RPMI7951 (cell line): ENCODE measurements at regions not wholly inside any gene's neighbourhood (a gene's known extent, or its start where the extent isn't known, plus 50 kb on each side); places are given as distances from the start of the nearest gene placed in this dataset.
A peak's percentile ranks its signal among the peaks of the same experiment; 100 is the strongest.
"Not testable (repeated sequence)": the region's sequence is repeated elsewhere in the genome, so short reads cannot be mapped to it uniquely, and the experiment has no call there.

Source experiments
- DNase-seq: peaks from one replicate; pipeline ENCODE4 v3.0.0-alpha.2; 2012; ENCODE audit warnings: low read depth

DNA sequence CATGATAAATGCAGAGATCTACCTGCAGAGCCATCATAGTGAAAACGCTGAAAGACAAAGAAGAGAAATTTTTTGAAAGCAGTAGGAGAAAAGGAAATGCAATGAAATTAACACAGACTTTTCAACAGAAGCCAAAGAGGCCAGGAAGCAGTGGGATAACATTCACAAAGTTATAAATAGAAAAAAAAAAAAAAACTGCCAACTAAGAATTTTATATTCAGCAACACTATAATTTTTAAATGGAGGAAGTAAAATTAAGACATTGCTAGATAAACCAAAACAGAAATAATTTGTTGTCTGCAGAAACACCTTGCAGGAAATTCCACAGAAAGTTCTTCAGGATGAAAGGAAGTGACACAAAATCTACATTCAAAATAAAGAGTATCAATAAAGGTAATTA is 591.5 kb upstream of the ID4 start:
- no peak for DNase-seq

GRCh38 chr6:19247181-19247580 is 590.0 kb upstream of the ID4 start:
- DNase-seq = not testable (repeated sequence)

- not testable (repeated sequence) for DNase-seq
These were observed 581.0 kb upstream of the ID4 start for GRCh38 chr6:19256123-19256522.

GRCh38 chr6:19261642-19262041 is 575.5 kb upstream of the ID4 start:
- no peak for DNase-seq

GRCh38 chr6:19268117-19268516 is 569.1 kb upstream of the ID4 start:
- no peak for DNase-seq

DNA sequence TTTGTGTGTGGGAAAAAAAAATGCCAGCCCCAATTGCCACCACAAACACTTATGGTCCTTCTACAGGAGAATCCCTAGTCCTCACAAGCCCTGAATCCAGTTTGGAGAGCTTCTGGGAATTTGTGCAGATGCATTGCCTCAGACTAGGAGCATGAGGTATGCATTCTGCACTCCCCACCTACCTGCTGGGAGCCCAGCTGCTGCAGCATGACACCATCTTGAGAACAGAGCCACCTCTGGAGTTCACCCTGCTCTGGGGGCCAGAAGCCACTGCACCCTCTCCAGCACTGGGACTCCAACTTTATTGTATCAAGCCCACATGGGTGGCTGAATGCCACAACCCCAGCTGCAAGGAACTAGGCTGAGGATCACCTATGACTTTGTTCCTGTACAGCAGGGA is 568.5 kb upstream of the ID4 start:
- no peak for DNase-seq

DNA sequence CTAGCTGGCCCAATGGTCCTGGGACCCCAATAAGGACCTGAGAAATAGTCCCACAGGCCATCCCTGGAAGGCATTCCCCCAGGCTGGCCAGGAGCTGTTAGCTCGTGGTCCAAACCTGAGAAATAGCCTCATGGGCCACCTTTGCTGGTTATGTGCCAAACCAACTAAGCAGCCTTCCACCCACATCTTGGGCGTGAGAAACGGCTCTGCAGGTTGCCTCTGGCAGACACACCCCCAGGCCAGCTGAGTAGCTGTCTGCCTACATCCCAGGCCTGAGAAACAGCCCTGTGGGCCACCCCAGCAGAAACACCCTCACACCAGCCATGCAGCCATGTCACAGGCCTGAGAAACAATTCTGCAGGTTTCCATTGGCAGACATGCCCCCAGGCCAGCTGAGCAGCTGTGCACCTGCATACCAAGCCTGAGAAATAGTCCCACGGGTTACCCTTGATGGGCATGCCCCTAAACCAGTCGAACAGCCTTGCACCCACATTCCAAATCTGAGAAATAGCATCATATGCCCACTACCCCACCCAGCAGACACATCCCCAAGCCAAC is 567.8 kb upstream of the ID4 start:
- no peak for DNase-seq

DNA sequence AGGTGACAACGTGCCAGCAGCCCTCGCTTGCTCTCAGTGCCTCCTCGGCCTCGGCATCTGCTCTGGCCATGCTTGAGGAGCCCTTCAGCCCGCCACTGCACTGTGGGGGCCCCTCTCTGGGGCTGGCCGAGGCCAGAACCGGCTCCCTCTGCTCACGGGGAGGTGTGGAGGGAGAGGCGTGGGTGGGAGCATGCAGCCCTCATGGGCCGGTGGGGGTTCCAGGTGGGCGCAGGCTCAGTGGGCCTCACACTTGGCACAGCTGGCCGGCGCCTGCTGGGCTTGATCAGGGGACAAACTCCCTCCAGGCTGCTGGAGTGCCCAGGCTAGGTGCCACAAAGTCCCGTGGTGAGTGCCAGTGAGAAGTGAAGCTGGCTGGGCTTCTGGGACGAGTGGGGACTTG is 566.6 kb upstream of the ID4 start:
- no peak for DNase-seq

- DNase-seq = no peak
These were observed 557.9 kb upstream of the ID4 start for GRCh38 chr6:19279273-19279684.

GRCh38 chr6:19287928-19288327 is 549.2 kb upstream of the ID4 start:
- DNase-seq = no peak

DNA sequence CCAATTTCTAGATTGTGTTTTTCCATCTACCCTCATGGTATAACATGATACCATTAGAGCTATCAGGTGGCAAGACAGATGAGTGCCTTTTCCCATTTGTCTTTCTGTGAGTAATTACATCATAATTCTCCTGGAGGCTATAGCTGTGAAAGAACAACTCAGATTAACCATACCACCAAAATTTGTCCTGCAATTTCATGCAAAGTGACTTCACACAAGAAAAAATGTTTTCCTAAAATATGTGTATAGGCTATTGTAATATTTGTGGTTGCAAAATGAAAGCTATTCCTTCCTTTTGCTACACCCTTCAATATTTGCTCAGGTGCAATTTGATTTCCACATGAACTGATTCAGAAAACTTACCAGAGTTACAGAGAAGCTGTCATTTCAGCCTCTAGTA is 547.7 kb upstream of the ID4 start:
- no peak for DNase-seq

- no peak for DNase-seq
These were observed 539.3 kb upstream of the ID4 start for GRCh38 chr6:19297880-19298279.

GRCh38 chr6:19298421-19298820 is 538.7 kb upstream of the ID4 start:
- DNase-seq = no peak

DNA sequence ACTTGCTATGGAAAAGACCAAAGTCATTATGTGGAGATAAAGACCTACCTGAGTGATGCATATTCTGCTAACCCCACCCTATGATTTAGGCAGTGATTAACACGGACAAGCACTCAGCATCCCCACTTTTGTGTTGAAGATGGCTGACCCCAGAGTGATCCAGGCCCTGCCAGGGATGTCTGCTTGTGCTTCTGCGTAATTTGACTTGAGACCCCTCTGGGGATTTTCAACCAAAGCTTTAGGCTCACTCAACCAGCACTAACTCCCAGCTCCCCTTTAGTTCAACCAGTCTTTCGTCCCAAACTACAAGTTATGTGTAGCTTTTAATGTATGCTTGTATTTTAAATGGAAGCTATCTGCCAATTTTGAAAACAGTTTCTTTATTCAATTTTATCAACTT is 538.0 kb upstream of the ID4 start:
- DNase-seq = no peak

GRCh38 chr6:19301980-19302379 is 535.2 kb upstream of the ID4 start:
- DNase-seq = no peak

- no peak for DNase-seq
These were observed 533.8 kb upstream of the ID4 start for GRCh38 chr6:19303383-19303782.

DNA sequence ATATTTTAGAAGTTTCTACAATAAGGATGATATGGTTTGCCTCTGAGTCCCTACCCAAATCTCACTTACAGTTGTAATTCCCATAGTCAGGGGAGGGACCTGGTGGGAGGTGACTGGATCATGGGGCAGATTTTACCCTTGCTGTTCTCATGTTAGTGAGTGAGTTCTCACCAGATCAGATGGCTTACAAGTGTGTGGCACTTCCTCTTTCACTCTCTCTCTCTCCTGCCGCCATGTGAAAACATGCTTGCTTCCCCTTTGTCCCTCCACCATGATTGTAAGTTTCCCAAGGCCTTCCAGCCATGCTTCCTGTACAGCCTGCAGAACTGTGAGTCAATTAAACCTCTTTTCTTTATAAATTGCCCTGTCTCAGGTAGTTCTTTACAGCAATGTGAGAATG is 527.5 kb upstream of the ID4 start:
- DNase-seq = no peak

GRCh38 chr6:19311786-19312185 is 525.4 kb upstream of the ID4 start:
- no peak for DNase-seq

- DNase-seq = no peak
These were observed 524.8 kb upstream of the ID4 start for GRCh38 chr6:19312241-19312978.

DNA sequence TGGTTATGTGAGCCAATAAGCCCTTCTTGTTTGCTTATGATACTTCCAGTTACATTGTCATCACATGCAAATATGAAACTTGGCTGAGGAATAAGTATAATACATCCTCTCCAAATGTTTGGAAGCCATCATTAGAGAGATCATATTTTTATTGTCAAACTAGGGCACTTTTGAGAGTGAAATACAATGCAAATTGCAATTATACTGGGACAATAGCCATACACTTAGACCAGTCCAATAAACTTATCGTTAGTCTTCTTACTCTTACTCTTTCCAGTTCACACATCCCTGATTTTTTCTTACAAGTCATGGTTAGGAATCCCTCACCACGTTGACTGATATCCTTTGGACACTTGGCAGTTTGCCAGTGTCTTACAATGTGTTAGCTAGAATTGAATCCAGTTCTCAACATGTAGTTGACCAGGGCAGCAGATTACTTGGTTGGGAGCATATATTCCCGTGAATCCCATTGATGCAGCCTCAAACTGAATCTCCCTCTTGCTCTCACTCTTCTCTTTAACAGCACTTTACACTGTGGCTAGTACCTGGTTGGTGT is 519.7 kb upstream of the ID4 start:
- DNase-seq = no peak

- DNase-seq = no peak
These were observed 518.2 kb upstream of the ID4 start for GRCh38 chr6:19319005-19319404.

- peak; percentile 7 for DNase-seq
These were observed 517.0 kb upstream of the ID4 start for GRCh38 chr6:19320111-19320581.

- peak; percentile 1 for DNase-seq
These were observed 514.3 kb upstream of the ID4 start for GRCh38 chr6:19322691-19323485.
